ENCODE measurements at regions not wholly inside any gene's neighbourhood (a gene's known extent, or its start where the extent isn't known, plus 50 kb on each side); places are given as distances from the start of the nearest gene placed in this dataset.

DNA sequence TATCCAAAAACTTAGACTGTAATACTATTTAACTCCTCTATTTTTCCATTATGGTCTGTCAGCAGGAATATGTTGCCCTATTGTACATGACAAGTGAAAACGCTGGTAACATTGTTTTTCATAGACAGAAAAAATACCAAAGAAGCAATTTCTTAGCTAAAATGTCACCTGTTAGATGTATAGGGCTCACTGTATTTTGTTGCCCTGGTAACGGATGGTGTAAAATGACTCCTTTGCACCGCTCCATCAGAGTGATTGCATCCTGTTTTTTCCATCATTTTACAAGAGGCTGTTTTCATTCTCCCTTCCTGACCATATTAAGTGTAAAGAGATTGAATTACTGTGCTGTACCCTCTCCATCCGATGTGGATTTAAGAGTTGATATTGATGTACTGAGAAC is 460.1 kb upstream of the TLE4 start:
- TF ChIP-seq EZH2 (IDR thresholded peaks at IDR 0.05) (no peak), EZH2phosphoT487 (IDR thresholded peaks at IDR 0.05) (no peak), CTCF (IDR thresholded peaks at IDR 0.05) (no peak)
- no peak overlapping the region for H3K4me3 ChIP-seq

DNA sequence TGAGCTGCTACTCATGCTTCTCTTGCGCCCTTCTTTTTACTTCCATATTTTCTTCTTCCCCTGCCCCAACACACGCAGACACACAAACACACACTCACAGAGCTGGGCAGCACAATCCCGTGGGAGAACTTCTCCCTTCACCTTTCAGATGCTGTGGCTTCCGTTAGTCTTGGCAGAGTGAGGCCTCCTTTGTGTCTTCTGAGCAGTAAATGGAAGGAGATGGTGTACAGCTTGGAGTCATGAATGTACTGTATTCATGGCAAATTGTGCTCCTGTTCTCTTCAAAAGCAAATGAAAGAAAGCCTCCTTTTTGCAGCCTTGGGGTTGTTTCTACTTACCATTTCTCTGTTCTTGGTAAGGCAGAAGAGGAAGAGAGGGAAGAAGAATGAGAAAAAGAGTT is 456.6 kb upstream of the TLE4 start:
- Mint-ChIP-seq H3K27ac (no peak overlapping the region), H3K27me3 (ENCODE audit: insufficient read depth, low read depth) (no peaks in the 10 kb centered on the region), H3K4me3 (no peak overlapping the region), H3K36me3 (no peaks in the 10 kb centered on the region), H3K9me3 (no peaks in the 10 kb centered on the region), H3K4me1 (no peaks in the 10 kb centered on the region)
- DNase-seq (ENCODE audit: low spot score): no peak
- H3K9me3 ChIP-seq (ENCODE audit: low read depth): no peaks in the 10 kb centered on the region
- peaks cover under 1% of the 10 kb centered on the region for H3K4me1 ChIP-seq
- H3K36me3 ChIP-seq: no peaks in the 10 kb centered on the region
- TF ChIP-seq CTCF (IDR thresholded peaks at IDR 0.05): no peak
- no peak for TF ChIP-seq EZH2 (IDR thresholded peaks at IDR 0.05)
- no peak for TF ChIP-seq EZH2phosphoT487 (IDR thresholded peaks at IDR 0.05)
- peaks cover under 1% of the 10 kb centered on the region for H3F3A ChIP-seq (ENCODE audit: low read depth)
- no peak overlapping the region for H3K27ac ChIP-seq
- no peak overlapping the region for H3K9ac ChIP-seq
- H4K20me1 ChIP-seq (ENCODE audit: low read depth): no peaks in the 10 kb centered on the region
- H2AFZ ChIP-seq (replicated peaks): no peak overlapping the region
- no peaks in the 10 kb centered on the region for H3K79me2 ChIP-seq (ENCODE audit: low read depth)
- no peaks in the 10 kb centered on the region for H3K27me3 ChIP-seq
- no peak overlapping the region for H3K4me2 ChIP-seq
- H3K4me3 ChIP-seq: no peak overlapping the region

More for the DNA sequence above, 460.1 kb upstream of the TLE4 start:
- Mint-ChIP-seq H3K27me3 (ENCODE audit: insufficient read depth, low read depth) (no peaks in the 10 kb centered on the region), H3K36me3 (no peaks in the 10 kb centered on the region), H3K4me1 (no peaks in the 10 kb centered on the region), H3K9me3 (peaks cover 23% of the 10 kb centered on the region), H3K27ac (no peak overlapping the region), H3K4me3 (no peak overlapping the region)
- no peaks in the 10 kb centered on the region for H3K79me2 ChIP-seq (ENCODE audit: low read depth)
- no peaks in the 10 kb centered on the region for H3K27me3 ChIP-seq
- H3K4me2 ChIP-seq: no peak overlapping the region
- H3K36me3 ChIP-seq: no peaks in the 10 kb centered on the region
- H3F3A ChIP-seq (ENCODE audit: low read depth): no peaks in the 10 kb centered on the region
- H3K9ac ChIP-seq: no peak overlapping the region
- DNase-seq (ENCODE audit: low spot score): no peak
- no peak overlapping the region for H3K27ac ChIP-seq
- no peaks in the 10 kb centered on the region for H3K4me1 ChIP-seq
- H4K20me1 ChIP-seq (ENCODE audit: low read depth): no peaks in the 10 kb centered on the region
- peaks cover 6% of the 10 kb centered on the region for H3K9me3 ChIP-seq (ENCODE audit: low read depth)
- no peak overlapping the region for H2AFZ ChIP-seq (replicated peaks)

DNA sequence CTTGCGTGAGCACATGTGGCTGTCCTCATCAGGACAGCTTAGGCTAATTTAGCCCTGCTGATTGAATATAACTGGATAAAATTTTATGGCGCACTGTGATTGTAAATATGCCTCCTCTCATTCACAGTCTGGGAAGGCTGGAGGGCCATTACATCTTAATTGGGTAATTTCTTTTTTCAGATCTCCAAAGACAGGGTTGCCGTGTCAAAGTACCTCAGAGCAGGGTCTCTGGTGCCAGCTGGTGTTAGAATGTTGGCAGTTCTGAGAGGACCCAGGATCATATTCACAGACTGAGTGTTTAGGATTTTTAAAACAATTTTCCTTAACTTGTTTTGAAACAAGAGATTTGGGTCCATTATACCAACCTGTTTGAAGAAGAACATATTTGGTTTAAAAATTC is 455.7 kb upstream of the TLE4 start:
- H3K9me3 ChIP-seq (ENCODE audit: low read depth): no peaks in the 10 kb centered on the region
- H3K27ac Mint-ChIP-seq: no peak overlapping the region
- no peaks in the 10 kb centered on the region for H3K36me3 Mint-ChIP-seq
- H3K9me3 Mint-ChIP-seq: no peaks in the 10 kb centered on the region
- H3K4me2 ChIP-seq: no peak overlapping the region
- peaks cover 8% of the 10 kb centered on the region for H3F3A ChIP-seq (ENCODE audit: low read depth)
- H3K4me1 Mint-ChIP-seq: peaks cover 5% of the 10 kb centered on the region
- H3K27me3 Mint-ChIP-seq (ENCODE audit: insufficient read depth, low read depth): no peaks in the 10 kb centered on the region
- no peaks in the 10 kb centered on the region for H3K27me3 ChIP-seq
- no peak overlapping the region for H3K27ac ChIP-seq
- no peak overlapping the region for H3K4me3 Mint-ChIP-seq
- peaks cover 9% of the 10 kb centered on the region for H3K4me1 ChIP-seq
- H2AFZ ChIP-seq (replicated peaks): no peak overlapping the region
- no peak for TF ChIP-seq CTCF (IDR thresholded peaks at IDR 0.05)
- no peak for TF ChIP-seq EZH2 (IDR thresholded peaks at IDR 0.05)
- no peak for TF ChIP-seq EZH2phosphoT487 (IDR thresholded peaks at IDR 0.05)
- no peak overlapping the region for H3K4me3 ChIP-seq
- no peak for DNase-seq (ENCODE audit: low spot score)
- no peaks in the 10 kb centered on the region for H4K20me1 ChIP-seq (ENCODE audit: low read depth)
- no peaks in the 10 kb centered on the region for H3K79me2 ChIP-seq (ENCODE audit: low read depth)
- no peak overlapping the region for H3K9ac ChIP-seq
- H3K36me3 ChIP-seq: no peaks in the 10 kb centered on the region
